ENCODE measurements at regions not wholly inside any gene's neighbourhood (a gene's known extent, or its start where the extent isn't known, plus 50 kb on each side); places are given as distances from the start of the nearest gene placed in this dataset.

GRCh38 chr4:116702949-116703348 is 382.4 kb downstream of the TRAM1L1 start:
- TF ChIP-seq POLR2A (IDR thresholded peaks at IDR 0.05) (no peak), CTCF (IDR thresholded peaks at IDR 0.05) (no peak), EP300 (IDR thresholded peaks at IDR 0.05) (no peak), POLR2AphosphoS5 (IDR thresholded peaks at IDR 0.05) (no peak)

Measured in sigmoid colon (tissue), 4 donors.